ENCODE measurements at regions not wholly inside any gene's neighbourhood (a gene's known extent, or its start where the extent isn't known, plus 50 kb on each side); places are given as distances from the start of the nearest gene placed in this dataset.
"Not testable (repeated sequence)": the region's sequence is repeated elsewhere in the genome, so short reads cannot be mapped to it uniquely, and the experiment has no call there.

DNA sequence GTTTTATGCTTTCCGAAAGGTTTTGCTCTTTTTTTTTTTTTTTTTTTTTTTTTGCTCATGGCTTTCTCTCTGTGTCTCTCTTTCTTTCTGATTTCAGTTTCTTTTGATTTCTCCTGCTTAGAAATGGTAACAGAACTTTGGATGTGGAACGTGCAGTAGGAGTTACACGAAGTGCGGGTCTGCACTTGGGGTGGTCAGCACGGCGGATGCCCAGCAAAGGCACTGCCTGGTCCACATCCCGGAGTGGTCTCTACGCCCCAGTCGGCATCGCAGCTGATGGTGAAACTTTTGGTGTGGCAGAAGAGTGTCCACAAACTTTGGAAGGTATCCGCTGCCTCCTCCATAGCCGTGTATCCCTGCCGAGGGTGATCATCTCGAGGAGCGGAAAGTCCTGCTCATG, 385.2 kb downstream of the ZNF716 start:
- H3K4me3 Mint-ChIP-seq; H3K9me3 Mint-ChIP-seq; H3K36me3 Mint-ChIP-seq (ENCODE audit: insufficient read depth in 2 of 2); ATAC-seq (replicated peaks in 1 of 2); H3K27ac Mint-ChIP-seq; DNase-seq; H3K27me3 Mint-ChIP-seq (ENCODE audit: low read depth); H3K4me1 Mint-ChIP-seq (ENCODE audit: low read depth): not testable (repeated sequence)

DNA sequence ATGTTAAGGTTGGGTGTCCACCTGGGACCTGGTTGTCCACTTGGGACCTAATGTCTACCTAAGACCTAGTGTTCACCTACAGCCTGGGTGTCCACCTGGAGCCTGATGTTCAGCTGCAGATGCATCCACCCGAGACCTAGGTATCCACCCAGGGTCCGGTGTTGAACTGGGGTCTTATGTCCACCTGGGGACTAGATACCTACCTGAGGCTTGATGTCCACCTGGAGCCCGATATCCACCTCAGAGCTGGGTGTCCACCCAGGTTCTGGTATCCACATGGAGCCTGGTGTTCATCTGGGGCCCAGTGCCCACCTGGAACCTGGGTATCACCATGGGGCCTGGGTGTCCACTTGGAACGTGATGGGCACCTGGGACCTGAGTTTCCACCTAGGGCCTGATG, 389.2 kb downstream of the ZNF716 start:
- not testable (repeated sequence) for H3K4me1 Mint-ChIP-seq (ENCODE audit: low read depth); DNase-seq; H3K27me3 Mint-ChIP-seq (ENCODE audit: low read depth); H3K4me3 Mint-ChIP-seq; H3K27ac Mint-ChIP-seq; H3K36me3 Mint-ChIP-seq (ENCODE audit: insufficient read depth in 2 of 2); ATAC-seq (replicated peaks in 1 of 2); H3K9me3 Mint-ChIP-seq

- Mint-ChIP-seq H3K27ac (no peak overlapping the region), H3K9me3 (peaks cover 1 to 2% of the 10 kb centered on the region in 2 donors), H3K4me3 (peak overlapping the region; percentile 40 to 54), H3K36me3 (ENCODE audit: insufficient read depth in 2 of 2) (peaks cover 7 to 12% of the 10 kb centered on the region in 2 donors), H3K4me1 (ENCODE audit: low read depth) (no peaks in the 10 kb centered on the region), H3K27me3 (ENCODE audit: low read depth) (peaks cover 35% of the 10 kb centered on the region)
- ATAC-seq (replicated peaks in 1 of 2), result no peak
- DNase-seq, result no peak
Measured at GRCh38 chr7:57867884-57868701, 418.1 kb downstream of the ZNF716 start.

GRCh38 chr7:57868771-57869483, 418.9 kb downstream of the ZNF716 start:
- H3K36me3 Mint-ChIP-seq (ENCODE audit: insufficient read depth in 2 of 2), result peaks cover 7 to 12% of the 10 kb centered on the region in 2 donors
- no peak for ATAC-seq (replicated peaks in 1 of 2)
- H3K4me3 Mint-ChIP-seq, result no peak overlapping the region
- no peak overlapping the region for H3K27ac Mint-ChIP-seq
- peaks cover 35% of the 10 kb centered on the region for H3K27me3 Mint-ChIP-seq (ENCODE audit: low read depth)
- H3K4me1 Mint-ChIP-seq (ENCODE audit: low read depth), result no peaks in the 10 kb centered on the region
- H3K9me3 Mint-ChIP-seq, result peaks cover 1 to 2% of the 10 kb centered on the region in 2 donors
- no peak for DNase-seq

All from activated T-cell treated with anti-CD3 and anti-CD28 coated beads, Interleukin-2, amount 50 U/mL, for 72 hours (primary cell).